ENCODE measurements at regions not wholly inside any gene's neighbourhood (a gene's known extent, or its start where the extent isn't known, plus 50 kb on each side); places are given as distances from the start of the nearest gene placed in this dataset.
"Not testable (repeated sequence)": the region's sequence is repeated elsewhere in the genome, so short reads cannot be mapped to it uniquely, and the experiment has no call there.

GRCh38 chr6:78666764-78667163 lies 200.6 kb upstream of the IRAK1BP1 start:
- FAIRE-seq (no peak), DNase-seq (ENCODE audit: insufficient read length, low spot score) (no peak)
- TF ChIP-seq CTCF (IDR thresholded peaks at IDR 0.05; ENCODE audit: insufficient read depth, missing control alignments), result no peak

GRCh38 chr6:78670156-78670555 lies 197.2 kb upstream of the IRAK1BP1 start:
- no peak for DNase-seq (ENCODE audit: insufficient read length, low spot score)
- FAIRE-seq, result no peak
- no peak for TF ChIP-seq CTCF (IDR thresholded peaks at IDR 0.05; ENCODE audit: insufficient read depth, missing control alignments)

- DNase-seq (ENCODE audit: insufficient read length, low spot score) (no peak), FAIRE-seq (no peak)
- no peak for TF ChIP-seq CTCF (IDR thresholded peaks at IDR 0.05; ENCODE audit: insufficient read depth, missing control alignments)
These were observed 196.5 kb upstream of the IRAK1BP1 start for GRCh38 chr6:78670802-78671201.

GRCh38 chr6:78676069-78677007 lies 191.0 kb upstream of the IRAK1BP1 start:
- not testable (repeated sequence) for DNase-seq (ENCODE audit: insufficient read length, low spot score); FAIRE-seq

GRCh38 chr6:78688668-78689067 lies 178.7 kb upstream of the IRAK1BP1 start:
- no peak for DNase-seq (ENCODE audit: insufficient read length, low spot score)
- no peak for TF ChIP-seq CTCF (IDR thresholded peaks at IDR 0.05; ENCODE audit: insufficient read depth, missing control alignments)
- no peak for FAIRE-seq

GRCh38 chr6:78693835-78694234 lies 173.5 kb upstream of the IRAK1BP1 start:
- FAIRE-seq (no peak), DNase-seq (ENCODE audit: insufficient read length, low spot score) (no peak)
- no peak for TF ChIP-seq CTCF (IDR thresholded peaks at IDR 0.05; ENCODE audit: insufficient read depth, missing control alignments)

- FAIRE-seq; DNase-seq (ENCODE audit: insufficient read length, low spot score): not testable (repeated sequence)
These were observed 172.7 kb upstream of the IRAK1BP1 start for GRCh38 chr6:78694628-78695027.

- no peak for FAIRE-seq
- TF ChIP-seq CTCF (IDR thresholded peaks at IDR 0.05; ENCODE audit: insufficient read depth, missing control alignments), result no peak
- DNase-seq (ENCODE audit: insufficient read length, low spot score), result no peak
These were observed 166.4 kb upstream of the IRAK1BP1 start for GRCh38 chr6:78700991-78701390.
